HL-60 (cell line): ENCODE measurements at regions not wholly inside any gene's neighbourhood (a gene's known extent, or its start where the extent isn't known, plus 50 kb on each side); places are given as distances from the start of the nearest gene placed in this dataset.
"Not testable (repeated sequence)": the region's sequence is repeated elsewhere in the genome, so short reads cannot be mapped to it uniquely, and the experiment has no call there.

Experiments used
- DNase-seq, 2 experiments: peaks; one replicate each; pipeline ENCODE4 v3.0.0-alpha.2; 2010 to 2020; ENCODE audit warnings: low read depth in 1 of 2, low spot score in 1 of 2
- H3K27ac ChIP-seq: fragments of 250-450 bp; sonication (Bioruptor Pico); replicated peaks from 2 replicates; pipeline ENCODE4 v1.5.1; 2020; ENCODE audit warnings: mild to moderate bottlenecking, moderate library complexity
- H3K27me3 ChIP-seq: fragments of 250-450 bp; sonication (Bioruptor Pico); 2 replicates; pipeline ENCODE4 v1.5.1; 2021; ENCODE audit warnings: mild to moderate bottlenecking, moderate library complexity; ENCODE audit not compliant: insufficient read depth, poor library complexity, severe bottlenecking
- H3K4me3 ChIP-seq: replicated peaks from 2 replicates; pipeline ENCODE4 v1.5.1; 2011; ENCODE audit warnings: mild to moderate bottlenecking, control low read depth, low read length; ENCODE audit not compliant: insufficient read depth
- GABPA ChIP-seq: IDR thresholded peaks from 2 replicates; pipeline ENCODE4 v1.6.1; 2012; ENCODE audit warnings: low read depth
- POLR2AphosphoS5 ChIP-seq: IDR thresholded peaks from 2 replicates; pipeline ENCODE4 v1.6.1; 2012; ENCODE audit warnings: low read depth
- REST ChIP-seq: IDR thresholded peaks from 2 replicates; pipeline ENCODE4 v1.6.1; 2012; ENCODE audit warnings: low read depth; ENCODE audit not compliant: insufficient replicate concordance
- SPI1 ChIP-seq: IDR thresholded peaks from 2 replicates; pipeline ENCODE4 v1.6.1; 2012; ENCODE audit warnings: low read depth, mild to moderate bottlenecking, borderline replicate concordance
- TF ChIP-seq, protein P1 (sequence below): IDR thresholded peaks from one replicate; pipeline ENCODE4 v1.5.1; 2011; ENCODE audit warnings: low read length, control low read depth, inconsistent platforms; ENCODE audit not compliant: insufficient read depth

DNA sequence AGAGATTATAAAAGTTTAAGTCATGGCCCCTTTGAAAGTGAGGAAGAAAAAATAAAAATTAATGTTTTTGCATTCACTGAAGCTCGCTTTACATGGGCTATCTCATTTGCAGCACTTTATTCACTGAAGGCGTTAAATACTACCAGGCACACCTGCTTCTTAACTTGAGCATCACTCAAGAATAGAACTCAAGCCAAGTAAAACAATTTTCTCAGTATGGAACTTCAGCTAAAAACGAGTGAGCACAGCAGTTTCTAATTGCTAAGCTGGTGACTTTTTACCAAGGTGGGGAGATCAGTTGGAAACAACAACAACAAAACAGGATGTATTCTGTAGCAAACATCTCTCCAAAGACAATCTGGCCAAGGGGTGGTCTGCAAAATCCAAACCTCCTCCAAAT, 405.6 kb downstream of the RAB38 start:
- Histone ChIP-seq H3K4me3 (no peak overlapping the region), H3K27ac (no peak overlapping the region), H3K27me3 (no peaks in the 10 kb centered on the region)
- no peak for DNase-seq
- TF ChIP-seq POLR2AphosphoS5, result no peak
- no peak for TF ChIP-seq GABPA
- TF ChIP-seq REST, result no peak
- TF ChIP-seq, protein P1, sequence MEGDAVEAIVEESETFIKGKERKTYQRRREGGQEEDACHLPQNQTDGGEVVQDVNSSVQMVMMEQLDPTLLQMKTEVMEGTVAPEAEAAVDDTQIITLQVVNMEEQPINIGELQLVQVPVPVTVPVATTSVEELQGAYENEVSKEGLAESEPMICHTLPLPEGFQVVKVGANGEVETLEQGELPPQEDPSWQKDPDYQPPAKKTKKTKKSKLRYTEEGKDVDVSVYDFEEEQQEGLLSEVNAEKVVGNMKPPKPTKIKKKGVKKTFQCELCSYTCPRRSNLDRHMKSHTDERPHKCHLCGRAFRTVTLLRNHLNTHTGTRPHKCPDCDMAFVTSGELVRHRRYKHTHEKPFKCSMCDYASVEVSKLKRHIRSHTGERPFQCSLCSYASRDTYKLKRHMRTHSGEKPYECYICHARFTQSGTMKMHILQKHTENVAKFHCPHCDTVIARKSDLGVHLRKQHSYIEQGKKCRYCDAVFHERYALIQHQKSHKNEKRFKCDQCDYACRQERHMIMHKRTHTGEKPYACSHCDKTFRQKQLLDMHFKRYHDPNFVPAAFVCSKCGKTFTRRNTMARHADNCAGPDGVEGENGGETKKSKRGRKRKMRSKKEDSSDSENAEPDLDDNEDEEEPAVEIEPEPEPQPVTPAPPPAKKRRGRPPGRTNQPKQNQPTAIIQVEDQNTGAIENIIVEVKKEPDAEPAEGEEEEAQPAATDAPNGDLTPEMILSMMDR, result no peak
- TF ChIP-seq SPI1, result no peak

DNA sequence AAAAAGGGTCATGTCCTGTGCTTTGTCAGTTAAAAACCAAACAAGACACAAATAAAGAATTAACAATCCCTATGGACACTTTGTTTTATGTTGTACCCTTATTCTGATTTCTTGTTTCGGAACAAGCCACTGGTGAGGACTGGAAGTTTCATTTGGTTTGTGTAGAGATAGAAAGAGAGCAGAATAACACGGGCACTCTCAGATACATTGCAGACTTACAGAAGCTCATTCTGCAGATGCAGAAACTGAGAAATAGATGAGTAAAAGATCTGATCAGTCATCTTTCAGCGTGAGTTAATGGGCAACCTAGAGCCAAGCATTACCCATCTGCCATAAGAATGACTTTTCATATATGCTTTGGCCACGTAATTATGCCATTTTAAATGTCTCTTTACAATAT, 407.6 kb downstream of the RAB38 start:
- DNase-seq, result no peak
- no peak for TF ChIP-seq SPI1
- Histone ChIP-seq H3K27ac (no peak overlapping the region), H3K4me3 (no peak overlapping the region), H3K27me3 (no peaks in the 10 kb centered on the region)

GRCh38 chr11:87764075-87764474, 411.2 kb downstream of the RAB38 start:
- H3K27ac ChIP-seq, H3K4me3 ChIP-seq, DNase-seq, H3K27me3 ChIP-seq: not testable (repeated sequence)

DNA sequence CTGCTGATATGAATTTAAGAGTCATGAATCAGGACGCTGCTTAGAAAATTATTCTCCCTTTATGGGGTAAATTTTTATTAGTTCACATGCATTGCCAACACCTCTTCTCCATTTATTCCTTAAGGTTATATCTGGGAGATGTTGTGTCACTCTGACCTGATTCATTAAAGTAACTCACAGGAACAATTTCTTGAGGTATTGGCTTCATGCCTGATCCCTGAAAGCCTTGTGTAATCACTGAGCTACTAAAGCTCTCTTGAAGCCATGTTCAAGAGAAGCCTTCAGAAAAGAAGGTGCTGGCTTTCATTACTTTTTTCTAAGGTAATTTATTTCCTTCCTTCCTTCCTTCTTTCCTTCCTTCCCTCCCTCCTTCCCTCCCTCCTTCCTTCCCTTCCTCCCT, 420.6 kb downstream of the RAB38 start:
- Histone ChIP-seq H3K4me3 (no peak overlapping the region), H3K27me3 (no peaks in the 10 kb centered on the region), H3K27ac (no peak overlapping the region)
- TF ChIP-seq SPI1 (no peak), GABPA (no peak), REST (no peak), POLR2AphosphoS5 (no peak)
- TF ChIP-seq, protein P1, result no peak
- no peak for DNase-seq

- H3K4me3 ChIP-seq, result no peak overlapping the region
- no peak for TF ChIP-seq GABPA
- TF ChIP-seq, protein P1, result no peak
- no peak for TF ChIP-seq REST
- TF ChIP-seq SPI1, result no peak
- TF ChIP-seq POLR2AphosphoS5, result no peak
- H3K27ac ChIP-seq, result no peak overlapping the region
- H3K27me3 ChIP-seq, result no peaks in the 10 kb centered on the region
- no peak for DNase-seq
Measured at GRCh38 chr11:87753143-87753542, 422.1 kb downstream of the RAB38 start.
